PC-9 (cell line): ENCODE measurements at regions not wholly inside any gene's neighbourhood (a gene's known extent, or its start where the extent isn't known, plus 50 kb on each side); places are given as distances from the start of the nearest gene placed in this dataset.

Source experiments
- BruUV-seq: library from RNA; stranded (reverse); fragments of 400-500 nt; replicated peaks from 2 replicates; lab custom pipeline; 2021; lab: Mats Ljungman, UMichigan
- CTCF ChIA-PET: fragments of 300-600 bp; sonication (Branson Sonifier 250); formaldehyde crosslinking; loops from one replicate; lab custom pipeline; 2022; ENCODE audit warnings: antibody characterized with exemption; lab: Charles Lee
- POLR2A ChIA-PET: fragments of 300-600 bp; sonication (Branson Sonifier 250); formaldehyde crosslinking; loops from one replicate; lab custom pipeline; 2022; ENCODE audit warnings: antibody characterized with exemption; ENCODE audit not compliant: unreplicated experiment; lab: Charles Lee
- DNase-seq, 2 experiments: peaks; one replicate each; pipeline versions ENCODE4 v3.0.0 to v3.0.0-alpha.2; 2015 to 2022; ENCODE audit warnings: mixed read lengths in 1 of 2
- H2AFZ ChIP-seq: fragments of 200-600 bp; sonication (generic); 2 replicates; pipeline ENCODE4 v1.8.1; 2017; ENCODE audit warnings: antibody characterized with exemption
- H3F3A ChIP-seq: fragments of 200-600 bp; sonication (generic); 2 replicates; pipeline ENCODE4 v1.8.1; 2017; ENCODE audit warnings: antibody characterized with exemption, mild to moderate bottlenecking, low read depth; ENCODE audit not compliant: insufficient read depth
- H3K27ac ChIP-seq: fragments of 200-600 bp; sonication (generic); 2 replicates; pipeline ENCODE4 v1.6.1; 2016; ENCODE audit warnings: mixed run types
- H3K27me3 ChIP-seq: fragments of 200-600 bp; sonication (generic); 2 replicates; pipeline ENCODE4 v1.6.1; 2016; ENCODE audit warnings: low read depth, mixed run types; ENCODE audit not compliant: insufficient read depth
- H3K36me3 ChIP-seq: fragments of 200-600 bp; sonication (generic); 2 replicates; pipeline ENCODE4 v1.6.1; 2016; ENCODE audit warnings: low read depth, mixed run types
- H3K4me1 ChIP-seq: fragments of 200-600 bp; sonication (generic); replicated peaks from 2 replicates; pipeline ENCODE4 v1.6.1; 2016; ENCODE audit warnings: mixed run types; ENCODE audit not compliant: insufficient read depth
- H3K4me2 ChIP-seq: fragments of 200-600 bp; sonication (generic); 2 replicates; pipeline ENCODE4 v1.6.1; 2017; ENCODE audit warnings: mixed run types
- H3K4me3 ChIP-seq: fragments of 200-600 bp; sonication (generic); 2 replicates; pipeline ENCODE4 v1.6.1; 2016; ENCODE audit warnings: mixed run types
- H3K79me2 ChIP-seq: fragments of 200-600 bp; sonication (generic); 2 replicates; pipeline ENCODE4 v1.6.1; 2017; ENCODE audit warnings: low read depth, mixed run types
- H3K9me2 ChIP-seq: fragments of 200-600 bp; sonication (generic); 2 replicates; pipeline ENCODE4 v1.8.1; 2017; ENCODE audit warnings: mild to moderate bottlenecking; ENCODE audit not compliant: insufficient read depth
- H3K9me3 ChIP-seq: fragments of 200-600 bp; sonication (generic); 2 replicates; pipeline ENCODE4 v1.8.1; 2016; ENCODE audit warnings: low read depth; ENCODE audit not compliant: insufficient read depth
- H4K20me1 ChIP-seq: fragments of 200-600 bp; sonication (generic); 2 replicates; pipeline ENCODE4 v1.8.1; 2017; ENCODE audit not compliant: insufficient read depth
- CTCF ChIP-seq: fragments of 200-600 bp; sonication (generic); conservative IDR thresholded peaks from 2 replicates; pipeline ENCODE4 v1.6.1; 2017; ENCODE audit warnings: mixed run types, antibody characterized with exemption, mild to moderate bottlenecking, moderate library complexity
- EZH2 ChIP-seq: fragments of 200-600 bp; sonication (generic); IDR thresholded peaks from 2 replicates; pipeline ENCODE4 v1.8.0; 2017; ENCODE audit warnings: antibody characterized with exemption, low read depth
- intact Hi-C: fragments of 100-400 bp; cut with micrococcal nuclease; formaldehyde crosslinking; loops from one replicate; pipeline ENCODE4 v1.10.0; 2022; ENCODE audit not compliant: unreplicated experiment

- TF ChIP-seq CTCF (no peak), EZH2 (no peak)
- POLR2A ChIA-PET, result no interaction called here
- Histone ChIP-seq H3K27me3 (no peaks in the 10 kb centered on the region), H2AFZ (no peak overlapping the region), H3K4me2 (no peak overlapping the region), H3K4me3 (no peak overlapping the region), H3K4me1 (no peaks in the 10 kb centered on the region), H3K27ac (no peak overlapping the region), H3K9me3 (no peaks in the 10 kb centered on the region), H3K36me3 (no peaks in the 10 kb centered on the region), H3F3A (no peaks in the 10 kb centered on the region), H3K79me2 (no peaks in the 10 kb centered on the region), H4K20me1 (no peaks in the 10 kb centered on the region), H3K9me2 (no peaks in the 10 kb centered on the region)
- CTCF ChIA-PET, result no interaction called here
- DNase-seq, result no peak
- no TSS peak for BruUV-seq
- intact Hi-C loops, result no loop called here
Observed at GRCh38 chr7:113301141-113301540, 182.8 kb upstream of the SMIM30 start.

- Histone ChIP-seq H3K4me2 (no peak overlapping the region), H3K9me3 (no peaks in the 10 kb centered on the region), H3K27ac (no peak overlapping the region), H3K79me2 (no peaks in the 10 kb centered on the region), H3K4me3 (no peak overlapping the region), H2AFZ (no peak overlapping the region), H3K9me2 (no peaks in the 10 kb centered on the region), H4K20me1 (no peaks in the 10 kb centered on the region), H3K4me1 (no peaks in the 10 kb centered on the region), H3F3A (no peaks in the 10 kb centered on the region), H3K36me3 (no peaks in the 10 kb centered on the region), H3K27me3 (no peaks in the 10 kb centered on the region)
- intact Hi-C loops, result no loop called here
- DNase-seq, result no peak
- no TSS peak for BruUV-seq
- TF ChIP-seq CTCF (no peak), EZH2 (no peak)
- CTCF ChIA-PET, result no interaction called here
- POLR2A ChIA-PET, result no interaction called here
Observed at GRCh38 chr7:113299748-113300147, 181.4 kb upstream of the SMIM30 start.

DNA sequence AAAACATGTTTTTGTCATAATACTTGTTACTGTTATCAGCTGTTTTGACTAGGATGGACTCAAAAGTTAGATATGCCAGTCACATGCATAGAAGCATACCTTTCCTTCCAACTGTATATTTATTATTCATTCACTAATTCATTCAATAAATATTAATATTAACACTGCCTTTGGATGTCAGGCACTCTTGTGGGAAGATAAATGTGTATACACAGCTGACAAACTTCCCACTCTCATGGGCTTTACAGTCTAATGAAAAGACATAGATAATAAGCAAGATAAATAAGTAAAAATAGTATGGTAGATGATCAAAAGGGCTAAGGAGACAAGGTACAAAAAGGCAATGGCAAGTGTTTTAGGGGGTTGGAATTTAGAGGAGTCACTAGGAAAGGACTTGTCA is 180.1 kb upstream of the SMIM30 start:
- no peak for DNase-seq
- no TSS peak for BruUV-seq
- Histone ChIP-seq H2AFZ (no peak overlapping the region), H3K27me3 (no peaks in the 10 kb centered on the region), H3K4me3 (no peak overlapping the region), H3F3A (no peaks in the 10 kb centered on the region), H4K20me1 (no peaks in the 10 kb centered on the region), H3K4me2 (no peak overlapping the region), H3K4me1 (no peaks in the 10 kb centered on the region), H3K9me3 (no peaks in the 10 kb centered on the region), H3K79me2 (no peaks in the 10 kb centered on the region), H3K9me2 (no peaks in the 10 kb centered on the region), H3K36me3 (no peaks in the 10 kb centered on the region), H3K27ac (no peak overlapping the region)
- ChIA-PET POLR2A (no interaction called here), CTCF (no interaction called here)
- intact Hi-C loops, result no loop called here
- no peak for TF ChIP-seq CTCF
- no peak for TF ChIP-seq EZH2
